ENCODE measurements at regions not wholly inside any gene's neighbourhood (a gene's known extent, or its start where the extent isn't known, plus 50 kb on each side); places are given as distances from the start of the nearest gene placed in this dataset.

DNA sequence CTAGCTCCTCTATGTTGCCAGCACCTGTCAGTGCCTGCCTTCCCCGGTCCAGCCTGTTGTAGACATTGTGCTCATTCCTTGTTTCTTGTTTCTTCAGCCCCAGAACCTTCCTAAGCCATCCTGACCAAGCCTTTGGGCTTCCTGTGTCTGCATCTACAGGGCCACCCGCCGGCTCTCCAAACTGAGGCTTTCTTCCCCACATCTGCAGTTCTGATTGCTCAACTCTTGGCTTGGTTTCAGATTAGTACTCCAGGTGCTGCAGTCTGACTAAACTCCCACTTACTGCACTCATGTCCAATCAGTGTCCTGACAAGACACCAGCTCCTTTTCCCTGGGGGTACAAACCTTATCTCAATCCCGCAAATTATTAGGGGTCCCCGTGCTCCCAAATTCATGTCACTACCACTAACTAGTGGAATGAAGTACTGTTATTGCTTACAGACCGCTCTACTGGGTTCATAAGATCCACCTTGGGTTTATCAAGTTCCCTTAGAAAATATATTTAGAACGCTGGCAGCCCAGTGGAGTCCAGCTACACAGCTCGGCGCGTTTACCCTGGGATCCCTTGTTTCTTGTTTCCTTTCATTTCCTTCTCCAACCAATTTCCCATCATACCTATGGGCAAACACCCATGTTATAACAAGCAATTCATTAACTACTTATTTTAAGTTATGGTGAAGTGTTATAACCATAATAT lies 114.2 kb upstream of the TJP1 start:
- TF ChIP-seq, protein P1, sequence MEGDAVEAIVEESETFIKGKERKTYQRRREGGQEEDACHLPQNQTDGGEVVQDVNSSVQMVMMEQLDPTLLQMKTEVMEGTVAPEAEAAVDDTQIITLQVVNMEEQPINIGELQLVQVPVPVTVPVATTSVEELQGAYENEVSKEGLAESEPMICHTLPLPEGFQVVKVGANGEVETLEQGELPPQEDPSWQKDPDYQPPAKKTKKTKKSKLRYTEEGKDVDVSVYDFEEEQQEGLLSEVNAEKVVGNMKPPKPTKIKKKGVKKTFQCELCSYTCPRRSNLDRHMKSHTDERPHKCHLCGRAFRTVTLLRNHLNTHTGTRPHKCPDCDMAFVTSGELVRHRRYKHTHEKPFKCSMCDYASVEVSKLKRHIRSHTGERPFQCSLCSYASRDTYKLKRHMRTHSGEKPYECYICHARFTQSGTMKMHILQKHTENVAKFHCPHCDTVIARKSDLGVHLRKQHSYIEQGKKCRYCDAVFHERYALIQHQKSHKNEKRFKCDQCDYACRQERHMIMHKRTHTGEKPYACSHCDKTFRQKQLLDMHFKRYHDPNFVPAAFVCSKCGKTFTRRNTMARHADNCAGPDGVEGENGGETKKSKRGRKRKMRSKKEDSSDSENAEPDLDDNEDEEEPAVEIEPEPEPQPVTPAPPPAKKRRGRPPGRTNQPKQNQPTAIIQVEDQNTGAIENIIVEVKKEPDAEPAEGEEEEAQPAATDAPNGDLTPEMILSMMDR (IDR thresholded peaks at IDR 0.05): no peak
- no peak for TF ChIP-seq POLR2AphosphoS5 (IDR thresholded peaks at IDR 0.05)
- no peak for TF ChIP-seq POLR2A (IDR thresholded peaks at IDR 0.05)

Data from sigmoid colon (tissue), 4 donors.